ENCODE measurements at regions not wholly inside any gene's neighbourhood (a gene's known extent, or its start where the extent isn't known, plus 50 kb on each side); places are given as distances from the start of the nearest gene placed in this dataset.

DNA sequence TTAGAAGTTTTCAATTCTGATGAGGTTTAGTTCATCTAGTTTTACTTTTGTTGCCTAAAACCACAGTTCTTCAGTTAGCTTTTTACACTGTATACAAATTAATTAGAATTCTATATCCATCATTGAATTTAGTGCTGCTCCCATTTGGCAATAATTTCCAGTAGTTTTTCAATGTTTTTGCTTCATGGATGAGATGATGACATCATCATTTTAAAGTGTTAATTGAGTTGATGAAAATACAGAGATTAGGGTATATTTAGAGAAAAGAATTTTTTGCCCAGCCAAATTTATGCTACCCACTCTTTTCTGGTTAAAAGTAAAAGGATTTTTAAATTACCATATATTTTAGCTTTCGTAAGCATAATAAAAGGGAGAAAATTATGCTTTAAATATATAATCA is 323.8 kb downstream of the TMEM167A start:
- Histone ChIP-seq H3K4me3 (no peak overlapping the region), H3K4me1 (no peaks in the 10 kb centered on the region), H3K36me3 (no peaks in the 10 kb centered on the region), H3K9me3 (no peaks in the 10 kb centered on the region), H3K27me3 (no peaks in the 10 kb centered on the region), H3K27ac (no peak overlapping the region)
- intact Hi-C loops (cut with DNase I; ENCODE audit: low total_unique reads) (no loop called here), in situ Hi-C loops (cut with MboI; ENCODE audit: low pct_ligation_motif_present in 1 of 4, low pct_unique_long_range_greater_than_20kb in 1 of 4, low sequenced_read_pairs in 3 of 4) (no loop called here)
- TF ChIP-seq EP300 (IDR thresholded peaks at IDR 0.05; ENCODE audit: low read depth) (no peak), POLR2A (IDR thresholded peaks at IDR 0.05) (no peak), POLR2AphosphoS5 (IDR thresholded peaks at IDR 0.05) (no peak), CTCF (IDR thresholded peaks at IDR 0.05) (no peak)
- WGBS, 2 donors (ENCODE audit: low coverage in 1 of 2) = 95 to 98% methylated on average over 1 of the region's 1 CpG
- DNase-seq = no peak

- Histone ChIP-seq H3K27ac (no peak overlapping the region), H3K27me3 (no peaks in the 10 kb centered on the region), H3K36me3 (no peaks in the 10 kb centered on the region), H3K9me3 (no peaks in the 10 kb centered on the region), H3K4me3 (no peak overlapping the region), H3K4me1 (no peaks in the 10 kb centered on the region)
- in situ Hi-C loops (cut with MboI; ENCODE audit: low pct_ligation_motif_present in 1 of 4, low pct_unique_long_range_greater_than_20kb in 1 of 4, low sequenced_read_pairs in 3 of 4) (no loop called here), intact Hi-C loops (cut with DNase I; ENCODE audit: low total_unique reads) (no loop called here)
- DNase-seq = no peak
- TF ChIP-seq POLR2AphosphoS5 (IDR thresholded peaks at IDR 0.05) (no peak), CTCF (IDR thresholded peaks at IDR 0.05) (no peak), POLR2A (IDR thresholded peaks at IDR 0.05) (no peak), EP300 (IDR thresholded peaks at IDR 0.05; ENCODE audit: low read depth) (no peak)
- WGBS, 2 donors (ENCODE audit: low coverage in 1 of 2) = 20 to 57% methylated on average over 1 to 5 of the region's 5 CpGs
Observed at GRCh38 chr5:82749461-82749820, 327.8 kb downstream of the TMEM167A start.

- H3K9me3 ChIP-seq = no peaks in the 10 kb centered on the region
- intact Hi-C loops (cut with DNase I; ENCODE audit: low total_unique reads) (no loop called here), in situ Hi-C loops (cut with MboI; ENCODE audit: low pct_ligation_motif_present in 1 of 4, low pct_unique_long_range_greater_than_20kb in 1 of 4, low sequenced_read_pairs in 3 of 4) (no loop called here)
- no peak overlapping the region for H3K27ac ChIP-seq
- WGBS, 2 donors (ENCODE audit: low coverage in 1 of 2) = 63 to 71% methylated on average over 7 to 8 of the region's 8 CpGs
- no peaks in the 10 kb centered on the region for H3K36me3 ChIP-seq
- H3K27me3 ChIP-seq = no peaks in the 10 kb centered on the region
- TF ChIP-seq POLR2A (IDR thresholded peaks at IDR 0.05) (no peak), CTCF (IDR thresholded peaks at IDR 0.05) (no peak), EP300 (IDR thresholded peaks at IDR 0.05; ENCODE audit: low read depth) (no peak), POLR2AphosphoS5 (IDR thresholded peaks at IDR 0.05) (no peak)
- no peak overlapping the region for H3K4me3 ChIP-seq
- H3K4me1 ChIP-seq = no peaks in the 10 kb centered on the region
- no peak for DNase-seq
Observed at GRCh38 chr5:82748688-82749460, 328.3 kb downstream of the TMEM167A start.

DNA sequence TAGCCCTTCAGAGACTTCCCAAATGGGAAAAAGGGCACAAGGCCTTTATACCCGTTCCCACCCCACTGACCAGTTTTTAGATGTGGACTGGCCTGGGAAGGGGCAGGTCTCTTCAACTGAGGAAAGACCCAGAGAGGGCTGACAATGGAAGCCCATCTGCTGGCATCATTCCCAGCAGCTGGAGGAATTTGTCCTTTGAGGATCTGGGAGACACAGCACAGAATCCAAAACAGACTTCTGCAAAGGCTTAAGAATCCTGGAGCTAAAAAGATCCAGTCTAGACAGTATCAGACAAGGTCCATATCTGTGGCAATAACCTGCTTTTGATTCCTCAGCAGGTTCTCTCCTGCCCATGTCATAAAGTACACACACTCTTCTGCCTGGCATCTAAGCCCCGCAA is 329.2 kb downstream of the TMEM167A start:
- TF ChIP-seq EP300 (IDR thresholded peaks at IDR 0.05; ENCODE audit: low read depth) = no peak
- no peak for TF ChIP-seq POLR2A (IDR thresholded peaks at IDR 0.05)
- no peak for TF ChIP-seq POLR2AphosphoS5 (IDR thresholded peaks at IDR 0.05)
- TF ChIP-seq CTCF (IDR thresholded peaks at IDR 0.05) = no peak
- H3K9me3 ChIP-seq = no peaks in the 10 kb centered on the region
- in situ Hi-C loops (cut with MboI; ENCODE audit: low pct_ligation_motif_present in 1 of 4, low pct_unique_long_range_greater_than_20kb in 1 of 4, low sequenced_read_pairs in 3 of 4) = no loop called here
- H3K27me3 ChIP-seq = no peaks in the 10 kb centered on the region
- intact Hi-C loops (cut with DNase I; ENCODE audit: low total_unique reads) = no loop called here
- DNase-seq = no peak
- no peak overlapping the region for H3K4me3 ChIP-seq
- no peaks in the 10 kb centered on the region for H3K36me3 ChIP-seq
- H3K4me1 ChIP-seq = no peaks in the 10 kb centered on the region
- 85 to 100% methylated on average over 1 to 2 of the region's 2 CpGs for WGBS, 2 donors (ENCODE audit: low coverage in 1 of 2)
- no peak overlapping the region for H3K27ac ChIP-seq

All from transverse colon (tissue), 4 donors.